ENCODE measurements at regions not wholly inside any gene's neighbourhood (a gene's known extent, or its start where the extent isn't known, plus 50 kb on each side); places are given as distances from the start of the nearest gene placed in this dataset.

DNA sequence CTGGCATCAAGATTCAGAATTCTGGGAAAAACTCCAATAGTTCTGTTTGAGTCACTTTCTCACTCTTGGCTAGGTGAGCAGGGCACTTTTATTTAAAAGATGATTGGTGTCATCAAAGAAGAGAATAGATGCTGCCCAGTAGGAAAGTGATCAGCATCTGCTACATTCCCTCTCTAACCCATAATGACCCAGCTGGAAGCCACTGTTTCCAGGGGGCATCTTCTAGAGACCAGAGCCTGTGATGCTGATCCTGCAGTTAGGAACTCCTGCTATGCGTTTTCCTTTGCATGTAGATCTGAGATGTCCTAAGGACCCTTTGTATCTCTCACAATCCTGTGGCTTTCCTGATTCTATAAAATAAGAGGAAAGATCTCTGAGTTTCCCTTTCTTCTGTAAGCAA lies 79.9 kb upstream of the TMTC1 start:
- H3K27ac ChIP-seq, result no peak overlapping the region

DNA sequence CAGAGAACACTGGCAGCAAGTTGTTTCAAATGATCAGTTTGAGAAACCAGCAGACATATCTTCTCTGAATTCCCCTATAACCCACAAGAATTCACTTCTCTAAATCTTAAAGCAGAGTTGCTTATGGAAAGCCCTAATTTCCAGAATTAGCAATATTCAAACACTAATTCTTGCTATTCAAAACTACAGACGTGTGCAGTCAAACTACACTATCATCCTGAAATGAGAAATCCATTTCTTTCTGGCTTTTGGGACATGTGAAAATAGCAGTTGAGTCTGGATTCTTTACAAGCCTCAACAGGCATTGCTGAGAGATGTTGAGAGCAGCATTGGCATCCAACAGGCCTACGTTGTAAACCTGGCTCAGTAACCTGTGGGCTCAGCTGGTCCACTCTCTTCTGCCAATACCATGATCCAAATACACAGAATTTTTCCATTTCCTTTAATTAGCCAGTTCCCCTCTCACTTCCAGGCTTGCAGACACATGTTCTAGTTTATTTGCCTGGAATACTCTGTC lies 74.6 kb upstream of the TMTC1 start:
- Histone ChIP-seq H3K27ac (peak overlapping the region in 4 of 21 experiments; percentile 11 to 51 (median 26)), H3K4me3 (no peak overlapping the region)

More for the DNA sequence above, 79.9 kb upstream of the TMTC1 start:
- H3K4me3 ChIP-seq, result no peak overlapping the region

GRCh38 chr12:29847246-29847645 lies 63.5 kb upstream of the TMTC1 start:
- Histone ChIP-seq H3K27ac (no peak overlapping the region), H3K4me3 (no peak overlapping the region)

GRCh38 chr12:29844667-29845066 lies 60.9 kb upstream of the TMTC1 start:
- Histone ChIP-seq H3K4me3 (no peak overlapping the region), H3K27ac (no peak overlapping the region)

GRCh38 chr12:29843036-29843435 lies 59.3 kb upstream of the TMTC1 start:
- no peak overlapping the region for H3K4me3 ChIP-seq

GRCh38 chr12:29838768-29839167 lies 55.0 kb upstream of the TMTC1 start:
- Histone ChIP-seq H3K27ac (no peak overlapping the region), H3K4me3 (no peak overlapping the region)

More at GRCh38 chr12:29843036-29843435, 59.3 kb upstream of the TMTC1 start:
- no peak overlapping the region for H3K27ac ChIP-seq

All from skin epidermis (tissue), 12 donors.